ENCODE measurements at regions not wholly inside any gene's neighbourhood (a gene's known extent, or its start where the extent isn't known, plus 50 kb on each side); places are given as distances from the start of the nearest gene placed in this dataset.

DNA sequence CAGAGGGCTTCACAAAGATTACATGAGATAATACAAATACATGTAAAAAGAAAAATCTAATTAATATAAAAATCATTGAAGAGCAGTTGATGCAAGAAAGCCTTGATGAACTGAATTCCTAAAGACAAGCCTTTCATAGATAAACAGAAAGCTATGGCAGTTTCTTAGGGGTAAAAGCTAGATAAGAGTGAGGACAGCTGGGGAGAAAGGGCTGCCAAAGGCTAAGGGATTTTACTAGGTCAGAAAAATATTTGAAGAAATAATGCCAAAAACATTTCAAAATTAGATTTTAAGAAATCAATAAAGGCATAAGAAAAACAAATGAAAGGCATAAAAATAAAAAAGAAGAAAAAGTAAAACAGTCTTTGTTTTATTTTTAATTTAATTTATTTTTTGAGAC, 107.9 kb upstream of the ZNF366 start:
- no peaks in the 10 kb centered on the region for H3K4me1 ChIP-seq (ENCODE audit: control insufficient read depth in 1 of 2, insufficient read depth in 2 of 2, low read length in 2 of 2)
- H3K27ac ChIP-seq (ENCODE audit: low read depth, low read length), result no peak overlapping the region
- H3K36me3 ChIP-seq (ENCODE audit: control insufficient read depth in 1 of 2, insufficient read depth in 2 of 2, low read length in 2 of 2), result no peaks in the 10 kb centered on the region
- H3K9ac ChIP-seq (ENCODE audit: low read depth in 1 of 2, low read length in 2 of 2), result no peak overlapping the region
- no peaks in the 10 kb centered on the region for H3K27me3 ChIP-seq (ENCODE audit: control insufficient read depth in 1 of 2, insufficient read depth in 2 of 2, low read length in 2 of 2)
- no peaks in the 10 kb centered on the region for H3K9me3 ChIP-seq (ENCODE audit: control insufficient read depth in 1 of 2, low read length in 2 of 2)
- no peak overlapping the region for H3K4me3 ChIP-seq (ENCODE audit: low read depth in 1 of 2, low read length in 2 of 2)

DNA sequence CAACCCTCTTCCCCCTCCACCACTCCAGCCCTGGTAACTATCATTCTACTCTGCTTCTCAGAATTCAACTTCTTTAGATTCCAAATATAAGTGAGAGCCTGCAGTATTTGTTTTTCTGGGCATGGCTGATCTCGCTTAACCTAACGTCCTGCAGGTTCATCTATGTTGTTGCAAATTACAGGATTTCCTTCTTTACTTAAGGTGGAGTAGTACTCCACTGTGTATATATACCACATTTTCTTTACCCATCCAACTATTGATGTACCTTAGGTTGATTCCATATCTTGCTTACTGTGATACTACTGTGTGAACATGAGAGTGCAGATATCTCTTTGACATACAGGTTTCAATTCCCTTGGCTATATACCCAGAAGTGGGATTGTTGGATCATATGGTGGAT, 106.3 kb upstream of the ZNF366 start:
- Histone ChIP-seq H3K4me1 (ENCODE audit: control insufficient read depth in 1 of 2, insufficient read depth in 2 of 2, low read length in 2 of 2) (no peaks in the 10 kb centered on the region), H3K27ac (ENCODE audit: low read depth, low read length) (no peak overlapping the region), H3K36me3 (ENCODE audit: control insufficient read depth in 1 of 2, insufficient read depth in 2 of 2, low read length in 2 of 2) (no peaks in the 10 kb centered on the region), H3K9me3 (ENCODE audit: control insufficient read depth in 1 of 2, low read length in 2 of 2) (no peaks in the 10 kb centered on the region), H3K9ac (ENCODE audit: low read depth in 1 of 2, low read length in 2 of 2) (no peak overlapping the region), H3K27me3 (ENCODE audit: control insufficient read depth in 1 of 2, insufficient read depth in 2 of 2, low read length in 2 of 2) (no peaks in the 10 kb centered on the region), H3K4me3 (ENCODE audit: low read depth in 1 of 2, low read length in 2 of 2) (no peak overlapping the region)

DNA sequence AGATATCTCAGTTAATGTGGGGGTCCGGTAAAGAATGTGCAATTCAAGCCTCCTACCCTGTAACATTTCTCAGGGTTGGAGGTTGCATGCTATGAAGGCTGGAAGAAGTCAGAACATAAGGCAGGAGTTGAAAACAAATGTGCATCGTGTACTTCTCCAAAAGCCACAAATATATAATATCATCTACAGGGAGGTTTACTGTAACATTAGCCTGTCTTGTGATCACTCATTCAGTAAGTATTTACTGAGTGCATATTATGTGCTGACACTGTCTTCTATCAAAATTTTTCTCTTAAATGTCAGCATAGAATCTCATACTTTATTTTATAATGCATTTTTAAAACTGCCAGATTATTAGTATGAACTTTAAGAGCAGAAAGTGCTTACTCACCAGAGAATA, 105.6 kb upstream of the ZNF366 start:
- no peak overlapping the region for H3K27ac ChIP-seq (ENCODE audit: low read depth, low read length)
- no peak overlapping the region for H3K4me3 ChIP-seq (ENCODE audit: low read depth in 1 of 2, low read length in 2 of 2)
- H3K27me3 ChIP-seq (ENCODE audit: control insufficient read depth in 1 of 2, insufficient read depth in 2 of 2, low read length in 2 of 2), result no peaks in the 10 kb centered on the region
- H3K4me1 ChIP-seq (ENCODE audit: control insufficient read depth in 1 of 2, insufficient read depth in 2 of 2, low read length in 2 of 2), result no peaks in the 10 kb centered on the region
- H3K9ac ChIP-seq (ENCODE audit: low read depth in 1 of 2, low read length in 2 of 2), result no peak overlapping the region
- no peaks in the 10 kb centered on the region for H3K9me3 ChIP-seq (ENCODE audit: control insufficient read depth in 1 of 2, low read length in 2 of 2)
- H3K36me3 ChIP-seq (ENCODE audit: control insufficient read depth in 1 of 2, insufficient read depth in 2 of 2, low read length in 2 of 2), result no peaks in the 10 kb centered on the region

DNA sequence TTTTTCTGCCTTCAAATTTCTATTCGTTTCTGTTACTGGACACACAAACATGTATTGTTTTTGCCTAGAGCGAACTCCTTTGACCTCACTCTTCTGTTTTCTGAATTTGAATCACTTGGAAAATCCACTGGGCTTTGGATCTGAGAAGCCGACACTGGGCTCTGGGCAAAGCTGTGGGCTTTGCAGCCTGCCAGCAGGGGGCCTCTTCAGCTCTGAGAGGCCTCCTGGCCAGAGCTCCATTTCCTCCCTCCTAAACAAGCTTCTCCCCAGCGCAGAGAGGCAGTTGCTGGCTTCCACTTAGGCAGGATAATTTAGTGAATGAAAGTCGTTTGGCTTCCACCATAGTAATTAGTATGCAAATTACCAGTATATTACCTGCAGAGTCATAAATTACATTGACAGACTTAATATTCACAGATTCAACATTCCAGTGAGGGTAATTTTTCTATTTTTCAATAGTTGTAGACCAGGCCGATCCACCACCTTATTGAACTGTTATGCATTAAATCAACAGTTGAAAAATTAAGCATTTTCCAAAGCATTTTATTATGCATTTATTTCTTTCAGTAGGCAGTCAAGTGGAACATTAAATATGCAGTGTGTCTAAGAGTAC, 104.0 kb upstream of the ZNF366 start:
- H3K4me1 ChIP-seq (ENCODE audit: control insufficient read depth in 1 of 2, insufficient read depth in 2 of 2, low read length in 2 of 2), result no peaks in the 10 kb centered on the region
- H3K27me3 ChIP-seq (ENCODE audit: control insufficient read depth in 1 of 2, insufficient read depth in 2 of 2, low read length in 2 of 2), result no peaks in the 10 kb centered on the region
- H3K36me3 ChIP-seq (ENCODE audit: control insufficient read depth in 1 of 2, insufficient read depth in 2 of 2, low read length in 2 of 2), result no peaks in the 10 kb centered on the region
- no peak overlapping the region for H3K27ac ChIP-seq (ENCODE audit: low read depth, low read length)
- no peaks in the 10 kb centered on the region for H3K9me3 ChIP-seq (ENCODE audit: control insufficient read depth in 1 of 2, low read length in 2 of 2)
- no peak overlapping the region for H3K9ac ChIP-seq (ENCODE audit: low read depth in 1 of 2, low read length in 2 of 2)
- no peak overlapping the region for H3K4me3 ChIP-seq (ENCODE audit: low read depth in 1 of 2, low read length in 2 of 2)

DNA sequence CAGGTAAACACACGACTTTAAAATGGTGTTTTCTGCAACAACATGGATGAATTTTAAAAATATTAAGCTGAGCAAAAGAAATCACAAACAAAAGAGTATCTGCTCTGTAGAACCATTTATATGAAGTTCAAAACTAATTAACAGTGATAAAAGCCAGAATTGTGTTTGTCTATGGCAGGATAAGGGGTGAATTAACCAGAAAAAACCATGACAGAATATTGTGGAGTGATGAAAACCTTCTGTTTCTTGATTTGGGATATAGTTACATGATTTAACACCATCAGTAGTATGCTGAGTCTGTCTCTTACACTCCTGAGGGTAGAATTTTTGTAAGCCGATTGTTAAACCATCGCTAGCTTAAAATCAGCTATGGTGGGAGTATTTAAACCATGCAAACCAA, 101.7 kb upstream of the ZNF366 start:
- Histone ChIP-seq H3K36me3 (ENCODE audit: control insufficient read depth in 1 of 2, insufficient read depth in 2 of 2, low read length in 2 of 2) (no peaks in the 10 kb centered on the region), H3K27me3 (ENCODE audit: control insufficient read depth in 1 of 2, insufficient read depth in 2 of 2, low read length in 2 of 2) (no peaks in the 10 kb centered on the region), H3K4me3 (ENCODE audit: low read depth in 1 of 2, low read length in 2 of 2) (no peak overlapping the region), H3K4me1 (ENCODE audit: control insufficient read depth in 1 of 2, insufficient read depth in 2 of 2, low read length in 2 of 2) (no peaks in the 10 kb centered on the region), H3K9ac (ENCODE audit: low read depth in 1 of 2, low read length in 2 of 2) (no peak overlapping the region), H3K9me3 (ENCODE audit: control insufficient read depth in 1 of 2, low read length in 2 of 2) (no peaks in the 10 kb centered on the region), H3K27ac (ENCODE audit: low read depth, low read length) (no peak overlapping the region)

DNA sequence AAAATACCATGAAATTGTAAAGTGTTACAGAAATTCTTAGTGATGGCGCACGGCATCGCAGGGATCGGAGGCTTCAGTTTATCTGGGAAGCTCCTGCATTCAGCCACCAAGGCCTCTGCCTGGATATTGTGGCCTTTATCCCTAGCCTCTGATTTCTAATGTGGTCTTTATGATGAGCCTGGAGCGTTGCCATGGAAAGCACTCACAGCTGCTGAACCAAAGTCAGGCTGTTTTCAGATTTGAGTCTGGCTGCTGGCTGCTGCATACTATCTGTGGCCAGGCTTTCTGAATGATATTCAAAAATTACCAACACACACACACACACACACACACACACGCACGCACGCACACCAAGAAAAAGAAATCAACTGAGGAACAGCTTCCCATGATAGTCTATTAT, 101.1 kb upstream of the ZNF366 start:
- no peaks in the 10 kb centered on the region for H3K27me3 ChIP-seq (ENCODE audit: control insufficient read depth in 1 of 2, insufficient read depth in 2 of 2, low read length in 2 of 2)
- H3K36me3 ChIP-seq (ENCODE audit: control insufficient read depth in 1 of 2, insufficient read depth in 2 of 2, low read length in 2 of 2), result no peaks in the 10 kb centered on the region
- no peak overlapping the region for H3K27ac ChIP-seq (ENCODE audit: low read depth, low read length)
- no peak overlapping the region for H3K4me3 ChIP-seq (ENCODE audit: low read depth in 1 of 2, low read length in 2 of 2)
- H3K4me1 ChIP-seq (ENCODE audit: control insufficient read depth in 1 of 2, insufficient read depth in 2 of 2, low read length in 2 of 2), result peaks cover 0 to 2% of the 10 kb centered on the region in 2 donors
- H3K9ac ChIP-seq (ENCODE audit: low read depth in 1 of 2, low read length in 2 of 2), result no peak overlapping the region
- H3K9me3 ChIP-seq (ENCODE audit: control insufficient read depth in 1 of 2, low read length in 2 of 2), result no peaks in the 10 kb centered on the region

DNA sequence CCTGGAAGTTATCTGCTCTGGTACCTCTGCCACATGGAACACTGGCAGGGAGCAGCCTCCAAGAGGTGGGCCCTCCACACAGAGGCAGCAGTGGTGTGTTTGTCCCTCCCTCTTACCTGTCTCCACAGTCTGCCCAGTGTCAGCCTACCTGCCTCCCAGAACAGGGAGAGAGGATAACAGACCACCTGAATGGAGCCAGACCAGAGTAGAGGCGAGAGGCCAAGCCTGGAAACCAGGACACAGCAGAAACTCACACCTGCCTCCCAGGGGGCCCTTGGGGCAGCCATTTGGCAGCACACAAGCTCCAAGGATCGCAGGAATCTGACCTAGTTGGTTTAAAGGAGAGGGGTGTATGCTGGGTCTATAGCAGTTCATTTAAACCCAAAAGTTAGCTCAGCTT, 100.2 kb upstream of the ZNF366 start:
- Histone ChIP-seq H3K9me3 (ENCODE audit: control insufficient read depth in 1 of 2, low read length in 2 of 2) (no peaks in the 10 kb centered on the region), H3K36me3 (ENCODE audit: control insufficient read depth in 1 of 2, insufficient read depth in 2 of 2, low read length in 2 of 2) (no peaks in the 10 kb centered on the region), H3K27ac (ENCODE audit: low read depth, low read length) (no peak overlapping the region), H3K27me3 (ENCODE audit: control insufficient read depth in 1 of 2, insufficient read depth in 2 of 2, low read length in 2 of 2) (no peaks in the 10 kb centered on the region), H3K4me3 (ENCODE audit: low read depth in 1 of 2, low read length in 2 of 2) (no peak overlapping the region), H3K9ac (ENCODE audit: low read depth in 1 of 2, low read length in 2 of 2) (no peak overlapping the region), H3K4me1 (ENCODE audit: control insufficient read depth in 1 of 2, insufficient read depth in 2 of 2, low read length in 2 of 2) (peaks cover 0 to 8% of the 10 kb centered on the region in 2 donors)

DNA sequence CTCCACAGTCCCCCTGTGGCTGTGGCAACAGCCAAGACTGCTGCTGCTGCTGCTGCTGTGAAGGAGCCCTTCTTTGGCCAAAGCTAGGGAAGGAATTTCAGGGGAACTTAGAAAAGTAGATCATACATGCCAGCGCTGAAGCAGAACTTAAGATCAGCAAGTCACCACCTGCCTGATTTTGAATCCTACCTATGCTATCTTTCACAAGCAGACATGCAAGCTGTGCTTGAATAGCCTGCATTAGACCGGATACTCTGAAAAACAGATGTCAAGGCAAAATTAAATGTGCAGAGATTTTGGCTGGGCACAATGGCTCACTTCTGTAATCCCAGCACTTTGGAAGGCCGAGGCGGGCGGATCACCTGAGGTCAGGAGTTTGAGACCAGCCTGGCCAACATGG, 99.3 kb upstream of the ZNF366 start:
- H3K4me1 ChIP-seq (ENCODE audit: control insufficient read depth in 1 of 2, insufficient read depth in 2 of 2, low read length in 2 of 2), result peaks cover 0 to 8% of the 10 kb centered on the region in 2 donors
- no peak overlapping the region for H3K9ac ChIP-seq (ENCODE audit: low read depth in 1 of 2, low read length in 2 of 2)
- H3K27ac ChIP-seq (ENCODE audit: low read depth, low read length), result no peak overlapping the region
- H3K4me3 ChIP-seq (ENCODE audit: low read depth in 1 of 2, low read length in 2 of 2), result no peak overlapping the region
- no peaks in the 10 kb centered on the region for H3K9me3 ChIP-seq (ENCODE audit: control insufficient read depth in 1 of 2, low read length in 2 of 2)
- no peaks in the 10 kb centered on the region for H3K36me3 ChIP-seq (ENCODE audit: control insufficient read depth in 1 of 2, insufficient read depth in 2 of 2, low read length in 2 of 2)
- no peaks in the 10 kb centered on the region for H3K27me3 ChIP-seq (ENCODE audit: control insufficient read depth in 1 of 2, insufficient read depth in 2 of 2, low read length in 2 of 2)

DNA sequence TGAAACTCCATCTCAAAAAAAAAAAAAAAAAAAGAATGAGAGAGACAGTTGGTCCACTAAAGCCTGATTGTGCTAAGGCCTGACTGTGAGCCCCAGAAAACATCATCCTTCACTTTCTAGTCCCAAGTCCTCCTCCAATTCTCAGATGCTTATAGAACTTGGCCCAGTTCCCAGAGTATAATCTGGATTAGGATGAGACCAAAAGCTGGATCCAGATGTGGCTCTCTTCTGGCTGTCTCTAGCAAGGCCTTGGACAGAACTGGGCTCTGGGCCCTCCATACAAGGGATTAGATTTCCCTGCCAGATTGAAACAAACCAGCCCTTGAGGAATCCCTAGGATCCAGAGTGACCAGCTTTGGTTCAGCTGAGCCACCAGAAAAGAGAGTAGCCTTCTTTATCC, 98.4 kb upstream of the ZNF366 start:
- Histone ChIP-seq H3K9ac (ENCODE audit: low read depth in 1 of 2, low read length in 2 of 2) (no peak overlapping the region), H3K27me3 (ENCODE audit: control insufficient read depth in 1 of 2, insufficient read depth in 2 of 2, low read length in 2 of 2) (no peaks in the 10 kb centered on the region), H3K27ac (ENCODE audit: low read depth, low read length) (no peak overlapping the region), H3K4me3 (ENCODE audit: low read depth in 1 of 2, low read length in 2 of 2) (no peak overlapping the region), H3K36me3 (ENCODE audit: control insufficient read depth in 1 of 2, insufficient read depth in 2 of 2, low read length in 2 of 2) (no peaks in the 10 kb centered on the region), H3K9me3 (ENCODE audit: control insufficient read depth in 1 of 2, low read length in 2 of 2) (no peaks in the 10 kb centered on the region), H3K4me1 (ENCODE audit: control insufficient read depth in 1 of 2, insufficient read depth in 2 of 2, low read length in 2 of 2) (peaks cover 0 to 8% of the 10 kb centered on the region in 2 donors)

DNA sequence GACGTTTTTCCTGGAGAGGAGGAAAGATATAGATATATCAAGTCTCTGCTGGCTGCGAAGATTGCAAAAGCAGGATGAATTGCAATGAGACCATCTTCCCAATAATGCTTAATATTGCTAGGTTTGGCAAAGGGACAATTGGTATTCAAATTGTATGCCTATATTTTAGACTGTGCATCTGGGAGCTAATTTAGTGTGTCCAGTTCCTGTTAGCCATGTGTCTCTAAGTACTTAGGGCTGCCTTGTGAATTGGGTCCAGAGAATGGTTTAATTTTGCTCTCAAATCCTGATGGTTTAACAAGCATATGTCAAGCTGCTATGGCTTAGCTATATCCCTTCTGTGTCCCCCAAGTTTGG, 97.6 kb upstream of the ZNF366 start:
- Histone ChIP-seq H3K9me3 (ENCODE audit: control insufficient read depth in 1 of 2, low read length in 2 of 2) (no peaks in the 10 kb centered on the region), H3K4me3 (ENCODE audit: low read depth in 1 of 2, low read length in 2 of 2) (no peak overlapping the region), H3K36me3 (ENCODE audit: control insufficient read depth in 1 of 2, insufficient read depth in 2 of 2, low read length in 2 of 2) (no peaks in the 10 kb centered on the region), H3K27ac (ENCODE audit: low read depth, low read length) (no peak overlapping the region), H3K9ac (ENCODE audit: low read depth in 1 of 2, low read length in 2 of 2) (no peak overlapping the region), H3K4me1 (ENCODE audit: control insufficient read depth in 1 of 2, insufficient read depth in 2 of 2, low read length in 2 of 2) (peaks cover 0 to 11% of the 10 kb centered on the region in 2 donors), H3K27me3 (ENCODE audit: control insufficient read depth in 1 of 2, insufficient read depth in 2 of 2, low read length in 2 of 2) (no peaks in the 10 kb centered on the region)

Data from duodenal mucosa (tissue), 2 donors.